ENCODE measurements at regions not wholly inside any gene's neighbourhood (a gene's known extent, or its start where the extent isn't known, plus 50 kb on each side); places are given as distances from the start of the nearest gene placed in this dataset.
A peak's percentile ranks its signal among the peaks of the same experiment; 100 is the strongest.
"Not testable (repeated sequence)": the region's sequence is repeated elsewhere in the genome, so short reads cannot be mapped to it uniquely, and the experiment has no call there.

DNA sequence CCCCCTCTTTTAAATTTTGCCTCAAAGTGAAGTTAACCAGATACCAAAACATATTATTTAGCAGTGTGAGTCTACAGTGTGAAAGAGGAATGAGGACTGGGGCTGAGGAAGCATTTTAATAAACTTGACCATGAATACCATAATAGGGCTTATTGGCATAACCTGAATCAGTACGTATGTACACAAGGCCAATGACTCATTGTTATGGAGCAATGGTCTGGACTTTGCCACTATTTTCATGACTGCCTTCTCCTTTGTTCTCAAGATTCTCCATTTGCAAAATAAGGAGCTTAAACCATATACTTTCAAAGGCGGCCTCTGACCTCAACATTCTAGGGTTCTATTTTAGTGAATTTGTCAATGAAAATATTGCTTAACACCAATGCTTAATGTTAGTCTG is 102.8 kb upstream of the OR13H1 start:
- no peaks in the 10 kb centered on the region for H3K9me3 ChIP-seq (ENCODE audit: insufficient read depth, low read length)
- H3K9ac ChIP-seq (ENCODE audit: insufficient read length, low read depth) = no peak overlapping the region
- no peak for DNase-seq (ENCODE audit: low read depth, low spot score)
- no peaks in the 10 kb centered on the region for H3K27me3 ChIP-seq (ENCODE audit: insufficient read depth, insufficient read length)
- H3K36me3 ChIP-seq (ENCODE audit: insufficient read depth, insufficient read length, low read length) = no peaks in the 10 kb centered on the region
- no peak overlapping the region for H3K4me3 ChIP-seq (ENCODE audit: insufficient read length, low read depth)
- H3K4me1 ChIP-seq (ENCODE audit: insufficient read depth, insufficient read length) = no peaks in the 10 kb centered on the region
- TF ChIP-seq YY1 (IDR thresholded peaks at IDR 0.05; ENCODE audit: insufficient read depth, insufficient read length) (no peak), SUZ12 (IDR thresholded peaks at IDR 0.05; ENCODE audit: extremely low read depth, insufficient read depth, insufficient read length) (no peak), ZNF274 (IDR thresholded peaks at IDR 0.05; ENCODE audit: low read depth, low read length) (no peak)

DNA sequence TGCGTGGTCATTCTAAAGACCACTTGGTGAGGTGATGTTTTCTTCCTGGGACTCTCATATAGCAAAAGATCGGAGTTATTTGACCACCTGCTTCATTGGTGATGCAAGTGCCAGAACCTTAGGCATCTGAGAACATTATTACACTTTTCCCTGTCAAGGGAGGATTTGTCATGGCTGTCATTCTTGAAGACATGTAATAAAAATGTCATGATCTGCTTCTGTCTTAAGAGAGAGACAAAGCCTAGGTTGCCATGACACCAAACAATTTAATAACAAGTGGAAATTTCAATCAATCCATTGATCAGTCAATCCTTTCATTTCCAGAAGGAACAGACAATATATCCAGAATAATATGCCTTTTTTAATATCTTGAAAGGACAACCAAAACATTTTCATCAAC is 97.9 kb upstream of the OR13H1 start:
- no peaks in the 10 kb centered on the region for H3K9me3 ChIP-seq (ENCODE audit: insufficient read depth, low read length)
- no peaks in the 10 kb centered on the region for H3K4me1 ChIP-seq (ENCODE audit: insufficient read depth, insufficient read length)
- TF ChIP-seq SUZ12 (IDR thresholded peaks at IDR 0.05; ENCODE audit: extremely low read depth, insufficient read depth, insufficient read length) (no peak), ZNF274 (IDR thresholded peaks at IDR 0.05; ENCODE audit: low read depth, low read length) (no peak), YY1 (IDR thresholded peaks at IDR 0.05; ENCODE audit: insufficient read depth, insufficient read length) (no peak)
- no peak for DNase-seq (ENCODE audit: low read depth, low spot score)
- H3K9ac ChIP-seq (ENCODE audit: insufficient read length, low read depth) = no peak overlapping the region
- H3K27me3 ChIP-seq (ENCODE audit: insufficient read depth, insufficient read length) = no peaks in the 10 kb centered on the region
- H3K4me3 ChIP-seq (ENCODE audit: insufficient read length, low read depth) = no peak overlapping the region
- no peaks in the 10 kb centered on the region for H3K36me3 ChIP-seq (ENCODE audit: insufficient read depth, insufficient read length, low read length)

DNA sequence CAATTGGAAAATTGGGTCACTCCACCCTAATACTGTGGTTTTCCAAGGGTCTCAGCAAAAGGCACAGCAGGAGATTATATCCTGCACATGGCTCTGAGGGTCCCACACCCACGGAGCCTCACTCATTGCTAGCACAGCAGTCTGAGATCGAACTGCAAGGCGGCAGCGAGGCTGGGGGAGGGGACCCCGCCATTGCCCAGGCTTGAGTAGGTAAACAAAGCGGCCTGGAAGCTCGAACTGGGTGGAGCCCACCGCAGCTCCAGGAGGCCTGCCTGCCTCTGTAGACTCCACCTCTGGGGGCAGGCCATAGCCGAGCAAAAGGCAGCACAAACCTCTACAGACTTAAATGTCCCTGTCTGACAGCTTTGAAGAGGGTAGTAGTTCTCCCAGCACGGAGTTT is 82.0 kb upstream of the OR13H1 start:
- not testable (repeated sequence) for DNase-seq (ENCODE audit: low read depth, low spot score); H3K27me3 ChIP-seq (ENCODE audit: insufficient read depth, insufficient read length)

DNA sequence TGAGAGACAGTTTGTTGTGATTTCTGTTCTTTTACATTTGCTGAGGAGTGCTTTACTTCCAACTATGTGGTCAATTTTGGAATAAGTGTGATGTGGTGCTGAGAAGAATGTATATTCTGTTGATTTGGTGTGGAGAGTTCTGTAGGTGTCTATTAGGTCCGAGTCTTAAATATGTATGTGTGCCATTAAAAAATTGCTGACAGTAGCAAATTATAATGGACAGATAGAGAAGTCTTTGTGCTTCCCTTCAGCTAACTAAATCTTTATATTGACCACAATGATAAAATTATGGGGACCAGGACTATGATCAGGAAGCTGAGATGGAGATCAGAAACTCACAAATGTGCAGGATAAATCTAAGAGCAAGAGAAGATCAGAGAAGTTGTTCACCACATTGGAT is 70.1 kb upstream of the OR13H1 start:
- not testable (repeated sequence) for DNase-seq (ENCODE audit: low read depth, low spot score); H3K9ac ChIP-seq (ENCODE audit: insufficient read length, low read depth); H3K4me3 ChIP-seq (ENCODE audit: insufficient read length, low read depth); H3K36me3 ChIP-seq (ENCODE audit: insufficient read depth, insufficient read length, low read length); H3K27me3 ChIP-seq (ENCODE audit: insufficient read depth, insufficient read length); H3K9me3 ChIP-seq (ENCODE audit: insufficient read depth, low read length); H3K4me1 ChIP-seq (ENCODE audit: insufficient read depth, insufficient read length)

More for the DNA sequence above, 82.0 kb upstream of the OR13H1 start:
- H3K4me3 ChIP-seq (ENCODE audit: insufficient read length, low read depth); H3K36me3 ChIP-seq (ENCODE audit: insufficient read depth, insufficient read length, low read length); H3K9me3 ChIP-seq (ENCODE audit: insufficient read depth, low read length); H3K4me1 ChIP-seq (ENCODE audit: insufficient read depth, insufficient read length); H3K9ac ChIP-seq (ENCODE audit: insufficient read length, low read depth): not testable (repeated sequence)

DNA sequence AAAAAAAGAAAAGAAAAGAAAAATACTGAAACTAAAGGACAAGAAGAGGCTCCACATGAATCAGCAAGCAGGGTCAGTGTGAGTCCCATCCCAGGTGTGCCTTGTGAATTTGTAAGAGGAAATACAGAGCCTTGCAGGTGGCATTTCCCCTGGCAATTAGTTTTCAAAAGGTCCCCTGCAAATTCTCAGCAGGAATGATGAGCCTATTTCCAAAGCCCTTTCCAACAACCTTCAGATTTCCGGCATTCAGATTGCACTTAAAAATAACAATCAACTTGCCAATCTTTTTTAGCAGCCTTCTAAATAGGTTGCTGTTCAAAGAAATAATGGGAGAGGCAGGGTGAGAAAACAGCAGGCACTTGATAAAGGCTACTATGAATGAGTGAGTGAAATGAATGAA is 66.4 kb upstream of the OR13H1 start:
- Histone ChIP-seq H3K9me3 (ENCODE audit: insufficient read depth, low read length) (no peaks in the 10 kb centered on the region), H3K4me3 (ENCODE audit: insufficient read length, low read depth) (no peak overlapping the region), H3K27me3 (ENCODE audit: insufficient read depth, insufficient read length) (no peaks in the 10 kb centered on the region), H3K9ac (ENCODE audit: insufficient read length, low read depth) (no peak overlapping the region), H3K4me1 (ENCODE audit: insufficient read depth, insufficient read length) (no peaks in the 10 kb centered on the region), H3K36me3 (ENCODE audit: insufficient read depth, insufficient read length, low read length) (no peaks in the 10 kb centered on the region)
- DNase-seq (ENCODE audit: low read depth, low spot score) = peak; percentile 9
- TF ChIP-seq YY1 (IDR thresholded peaks at IDR 0.05; ENCODE audit: insufficient read depth, insufficient read length) (no peak), ZNF274 (IDR thresholded peaks at IDR 0.05; ENCODE audit: low read depth, low read length) (no peak), SUZ12 (IDR thresholded peaks at IDR 0.05; ENCODE audit: extremely low read depth, insufficient read depth, insufficient read length) (no peak)
